H1 (cell line): ENCODE measurements at regions not wholly inside any gene's neighbourhood (a gene's known extent, or its start where the extent isn't known, plus 50 kb on each side); places are given as distances from the start of the nearest gene placed in this dataset.

Source experiments
- CTCF ChIA-PET: fragments of 300-600 bp; sonication (Branson Sonifier 250); formaldehyde crosslinking; loops from one replicate; lab custom pipeline; 2021; ENCODE audit not compliant: partially characterized antibody; lab: Charles Lee
- POLR2A ChIA-PET: fragments of 300-600 bp; sonication (Branson Sonifier 250); formaldehyde crosslinking; loops from one replicate; lab custom pipeline; 2021; ENCODE audit warnings: inconsistent platforms; ENCODE audit not compliant: partially characterized antibody; lab: Charles Lee
- DNase-seq, 2 experiments: peaks; one replicate each; pipeline versions ENCODE4 v3.0.0 to v3.0.0-alpha.2; 2010 to 2022; ENCODE audit warnings: low spot score in 2 of 2, low read depth in 1 of 2, mixed read lengths in 1 of 2
- FAIRE-seq: peaks from 2 replicates; lab custom pipeline; 2011; peaks lifted over from hg19 to GRCh38; lab: Jason Lieb, UNC
- H2AFZ ChIP-seq: 2 replicates; pipeline ENCODE4 v1.8.1; 2012; ENCODE audit warnings: low read length, inconsistent platforms
- H2AK5ac ChIP-seq: 2 replicates; pipeline ENCODE4 v1.6.1; 2013; ENCODE audit warnings: low read depth, low read length
- H2BK120ac ChIP-seq: replicated peaks from 2 replicates; pipeline ENCODE3; 2013; ENCODE audit warnings: low read depth, low read length, inconsistent platforms
- H2BK12ac ChIP-seq: 2 replicates; pipeline ENCODE4 v1.6.1; 2013; ENCODE audit warnings: low read depth, low read length
- H2BK15ac ChIP-seq: 2 replicates; pipeline ENCODE4 v1.6.1; 2013; ENCODE audit warnings: low read length
- H2BK20ac ChIP-seq: 2 replicates; pipeline ENCODE4 v1.6.1; 2013; ENCODE audit warnings: low read length
- H2BK5ac ChIP-seq: 2 replicates; pipeline ENCODE4 v1.6.1; 2013; ENCODE audit warnings: low read depth, low read length
- H3K14ac ChIP-seq: 2 replicates; pipeline ENCODE4 v1.6.1; 2013; ENCODE audit warnings: inconsistent platforms; ENCODE audit not compliant: insufficient read length
- H3K18ac ChIP-seq: 2 replicates; pipeline ENCODE4 v1.6.1; 2013; ENCODE audit warnings: low read length; ENCODE audit errors: extremely low read depth
- H3K23ac ChIP-seq: 2 replicates; pipeline ENCODE4 v1.6.1; 2013; ENCODE audit warnings: inconsistent platforms; ENCODE audit not compliant: insufficient read length
- H3K23me2 ChIP-seq: 2 replicates; pipeline ENCODE4 v1.6.1; 2013; ENCODE audit warnings: low read depth, low read length
- H3K27ac ChIP-seq: 2 replicates; pipeline ENCODE4 v1.6.1; 2011; ENCODE audit warnings: low read depth, low read length, inconsistent platforms
- H3K27me3 ChIP-seq, 4 experiments: replicated peaks in 1 of 4; 1 replicate in 1 of 4; 2 replicates in 3 of 4; pipeline versions ENCODE4 v1.6.1 to v1.8.1; 2011 to 2013; ENCODE audit warnings: low read length in 3 of 4, mild to moderate bottlenecking in 3 of 4, inconsistent platforms in 2 of 4, mixed read lengths in 2 of 4, moderate library complexity in 1 of 4; ENCODE audit not compliant: control insufficient read depth in 3 of 4, insufficient read depth in 3 of 4; ENCODE audit errors: extremely low read depth in 1 of 4
- H3K36me3 ChIP-seq, 4 experiments: 2 replicates each; pipeline versions ENCODE4 v1.6.1 to v1.8.1; 2011 to 2013; ENCODE audit warnings: mild to moderate bottlenecking in 4 of 4, low read length in 3 of 4, moderate library complexity in 2 of 4, control low read depth in 1 of 4, inconsistent platforms in 1 of 4; ENCODE audit not compliant: insufficient read depth in 4 of 4, control insufficient read depth in 2 of 4
- H3K4ac ChIP-seq: replicated peaks from 2 replicates; pipeline ENCODE3; 2013; ENCODE audit warnings: low read length, low read depth, mixed read lengths, inconsistent platforms; ENCODE audit not compliant: insufficient read length
- H3K4me1 ChIP-seq, 4 experiments: replicated peaks in 1 of 4; 1 replicate in 1 of 4; 2 replicates in 3 of 4; pipeline versions ENCODE4 v1.6.1 to v1.8.1; 2011 to 2013; ENCODE audit warnings: low read length in 3 of 4, inconsistent platforms in 2 of 4, mixed read lengths in 1 of 4; ENCODE audit not compliant: insufficient read depth in 4 of 4, control insufficient read depth in 3 of 4
- H3K4me2 ChIP-seq, 2 experiments: 2 replicates each; pipeline versions ENCODE4 v1.6.1 to v1.8.1; 2011 to 2013; ENCODE audit warnings: low read depth in 2 of 2, low read length in 2 of 2, control low read depth in 1 of 2, inconsistent platforms in 1 of 2, mild to moderate bottlenecking in 1 of 2; ENCODE audit not compliant: insufficient read depth in 1 of 2
- H3K4me3 ChIP-seq, 4 experiments: fragments of 200-600, 300-600 bp in 1 of 4; sonication (generic), shearing (Covaris generic), sonication (Bioruptor Twin) in 1 of 4; 2 replicates each; pipeline versions ENCODE4 v1.5.1 to v1.8.1; 2011 to 2016; ENCODE audit warnings: low read length in 4 of 4, low read depth in 3 of 4, control low read depth in 2 of 4, inconsistent platforms in 2 of 4, mild to moderate bottlenecking in 2 of 4, mixed read lengths in 1 of 4, moderate library complexity in 1 of 4; ENCODE audit not compliant: insufficient read depth in 2 of 4; ENCODE audit errors: extremely low read depth in 1 of 4
- H3K56ac ChIP-seq: replicated peaks from 2 replicates; pipeline ENCODE3; 2013; ENCODE audit warnings: low read depth, mild to moderate bottlenecking, mixed read lengths, low read length, inconsistent platforms; ENCODE audit not compliant: insufficient read length
- H3K79me1 ChIP-seq: 2 replicates; pipeline ENCODE4 v1.6.1; 2013; ENCODE audit warnings: low read depth, low read length, control low read depth
- H3K79me2 ChIP-seq, 2 experiments: 2 replicates each; pipeline versions ENCODE4 v1.6.1 to v1.8.1; 2012 to 2013; ENCODE audit warnings: low read length in 2 of 2, mild to moderate bottlenecking in 2 of 2, inconsistent platforms in 1 of 2; ENCODE audit not compliant: insufficient read depth in 2 of 2, control insufficient read depth in 1 of 2
- H3K9ac ChIP-seq, 4 experiments: replicated peaks in 1 of 4; 1 replicate in 1 of 4; 2 replicates in 3 of 4; pipeline versions ENCODE4 v1.6.1 to v1.8.1; 2011 to 2013; ENCODE audit warnings: low read depth in 3 of 4, low read length in 3 of 4, control low read depth in 2 of 4, mild to moderate bottlenecking in 2 of 4, moderate library complexity in 2 of 4, inconsistent platforms in 1 of 4; ENCODE audit errors: extremely low read depth in 1 of 4
- H3K9me3 ChIP-seq, 2 experiments: 2 replicates each; pipeline versions ENCODE4 v1.6.1 to v1.8.1; 2012 to 2013; ENCODE audit warnings: mild to moderate bottlenecking in 2 of 2, moderate library complexity in 2 of 2, control low read depth in 1 of 2, inconsistent platforms in 1 of 2, low read depth in 1 of 2, low read length in 1 of 2, mixed read lengths in 1 of 2; ENCODE audit not compliant: insufficient read depth in 2 of 2
- H4K20me1 ChIP-seq, 2 experiments: replicated peaks in 1 of 2; 2 replicates each; pipeline versions ENCODE3 to v1.8.1; 2011 to 2013; ENCODE audit warnings: inconsistent platforms in 2 of 2, low read length in 2 of 2, mild to moderate bottlenecking in 1 of 2; ENCODE audit not compliant: insufficient read depth in 2 of 2, control insufficient read depth in 1 of 2
- H4K5ac ChIP-seq: 2 replicates; pipeline ENCODE4 v1.6.1; 2013; ENCODE audit warnings: low read length, low read depth, mixed read lengths, inconsistent platforms; ENCODE audit not compliant: insufficient read length
- H4K8ac ChIP-seq: 2 replicates; pipeline ENCODE4 v1.8.0; 2013; ENCODE audit warnings: mild to moderate bottlenecking, moderate library complexity, low read length, inconsistent platforms; ENCODE audit not compliant: insufficient read depth; ENCODE audit errors: extremely low read depth
- H4K91ac ChIP-seq: replicated peaks from 2 replicates; pipeline ENCODE3; 2013; ENCODE audit warnings: low read length, mixed read lengths, inconsistent platforms; ENCODE audit not compliant: insufficient read length
- EZH2 ChIP-seq: fragments of 200-600 bp; sonication (generic); IDR thresholded peaks from 2 replicates; pipeline ENCODE4 v1.7.1; 2012; ENCODE audit warnings: low read depth, mild to moderate bottlenecking, moderate library complexity, low read length, inconsistent platforms; ENCODE audit not compliant: severe bottlenecking
- SIN3A ChIP-seq, 2 experiments: IDR thresholded peaks in 1 of 2; conservative IDR thresholded peaks in 1 of 2; 2 replicates each; pipeline ENCODE4 v1.6.1; 2011 to 2012; ENCODE audit warnings: low read length in 2 of 2, improper control_type of control experiment in 1 of 2, low read depth in 1 of 2, mild to moderate bottlenecking in 1 of 2
- TBP ChIP-seq: IDR thresholded peaks from 2 replicates; pipeline ENCODE4 v1.6.1; 2011; ENCODE audit warnings: low read depth, low read length, improper control_type of control experiment
- ZNF274 ChIP-seq: IDR thresholded peaks from 2 replicates; pipeline ENCODE4 v1.7.0; 2012; ENCODE audit warnings: low read length, borderline replicate concordance; ENCODE audit errors: extremely low read depth
- WGBS, 2 experiments: shearing (Covaris generic) in 1 of 2; methylation state at CpG; one replicate each; pipeline versions ENCODE4 v1.1.6 to v1.1.7; 2013 to 2015; ENCODE audit warnings: low lambda C conversion rate in 2 of 2, mixed read lengths in 2 of 2, inconsistent platforms in 1 of 2, low coverage in 1 of 2, missing lambda C conversion rate in 1 of 2; ENCODE audit not compliant: insufficient replicate concordance in 2 of 2, insufficient coverage in 1 of 2, insufficient read length in 1 of 2; ENCODE audit errors: extremely low coverage in 1 of 2, missing lambda C conversion rate in 1 of 2; 5-methylcytosine and 5-hydroxymethylcytosine counted together

DNA sequence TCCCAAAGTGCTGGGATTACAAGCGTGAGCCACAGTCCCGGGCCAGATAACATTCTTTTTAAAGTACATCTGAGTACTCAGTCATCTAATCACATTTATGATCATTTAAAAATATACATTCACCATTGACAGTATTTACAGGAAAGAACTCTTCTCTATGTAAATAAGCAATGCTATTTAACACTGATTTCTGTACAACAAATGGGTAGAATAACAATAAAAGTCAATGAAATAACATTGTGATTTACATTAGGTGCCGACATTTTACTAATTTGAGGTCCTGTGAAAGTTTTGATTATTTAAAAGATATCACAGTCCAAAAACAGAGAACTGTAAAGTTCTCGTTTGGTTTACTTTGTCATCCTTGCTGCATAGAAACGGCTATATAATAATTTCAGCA lies 1763.7 kb downstream of the SLITRK1 start:
- no peaks in the 10 kb centered on the region for H3K36me3 ChIP-seq
- H3K27me3 ChIP-seq, result no peaks in the 10 kb centered on the region
- no peaks in the 10 kb centered on the region for H3K23me2 ChIP-seq
- H3K4me1 ChIP-seq, result no peaks in the 10 kb centered on the region
- H3K14ac ChIP-seq, result no peak overlapping the region
- no peaks in the 10 kb centered on the region for H3K9me3 ChIP-seq
- H2AFZ ChIP-seq, result no peak overlapping the region
- no peaks in the 10 kb centered on the region for H3K79me2 ChIP-seq
- no peak overlapping the region for H3K18ac ChIP-seq
- no peaks in the 10 kb centered on the region for H4K20me1 ChIP-seq
- no peak overlapping the region for H2BK20ac ChIP-seq
- H3K56ac ChIP-seq, result no peak overlapping the region
- no peak overlapping the region for H3K4me3 ChIP-seq
- H3K23ac ChIP-seq, result no peak overlapping the region
- H2BK12ac ChIP-seq, result no peak overlapping the region
- H3K9ac ChIP-seq, result no peak overlapping the region
- ChIA-PET CTCF (no interaction called here), POLR2A (no interaction called here)
- 91% methylated on average over 5 of the region's 5 CpGs; no CpG with 5 or more reads in 1 of the 2 experiments for WGBS, 2 experiments
- H4K5ac ChIP-seq, result no peak overlapping the region
- no peak overlapping the region for H3K4ac ChIP-seq
- H4K91ac ChIP-seq, result no peak overlapping the region
- no peak overlapping the region for H2BK5ac ChIP-seq
- H3K79me1 ChIP-seq, result no peaks in the 10 kb centered on the region
- H2BK120ac ChIP-seq, result no peak overlapping the region
- no peak overlapping the region for H3K4me2 ChIP-seq
- H3K27ac ChIP-seq, result no peak overlapping the region
- FAIRE-seq (no peak), DNase-seq (no peak)
- no peak overlapping the region for H2AK5ac ChIP-seq
- no peak overlapping the region for H4K8ac ChIP-seq
- no peak overlapping the region for H2BK15ac ChIP-seq
- TF ChIP-seq SIN3A (conservative IDR thresholded peaks at IDR 0.05 in 1 of 2, IDR thresholded peaks at IDR 0.05 in 1 of 2; ENCODE audit: low read depth in 1 of 2, low read length in 2 of 2), result no peak
- TF ChIP-seq EZH2, result no peak
- TF ChIP-seq ZNF274, result no peak
- TF ChIP-seq TBP, result no peak
